SK-MEL-5 (cell line): ENCODE measurements at regions not wholly inside any gene's neighbourhood (a gene's known extent, or its start where the extent isn't known, plus 50 kb on each side); places are given as distances from the start of the nearest gene placed in this dataset.

Experiments used
- DNase-seq: peaks from one replicate; pipeline ENCODE4 v3.0.0-alpha.2; 2016; ENCODE audit warnings: low read depth, low spot score
- in situ Hi-C: cut with HindIII; loops from 2 replicates; pipeline ENCODE4 v1.10.0; 2016; ENCODE audit warnings: low sequenced_read_pairs, high pct_unique_total_duplicates, low pct_unique_long_range_greater_than_20kb

DNA sequence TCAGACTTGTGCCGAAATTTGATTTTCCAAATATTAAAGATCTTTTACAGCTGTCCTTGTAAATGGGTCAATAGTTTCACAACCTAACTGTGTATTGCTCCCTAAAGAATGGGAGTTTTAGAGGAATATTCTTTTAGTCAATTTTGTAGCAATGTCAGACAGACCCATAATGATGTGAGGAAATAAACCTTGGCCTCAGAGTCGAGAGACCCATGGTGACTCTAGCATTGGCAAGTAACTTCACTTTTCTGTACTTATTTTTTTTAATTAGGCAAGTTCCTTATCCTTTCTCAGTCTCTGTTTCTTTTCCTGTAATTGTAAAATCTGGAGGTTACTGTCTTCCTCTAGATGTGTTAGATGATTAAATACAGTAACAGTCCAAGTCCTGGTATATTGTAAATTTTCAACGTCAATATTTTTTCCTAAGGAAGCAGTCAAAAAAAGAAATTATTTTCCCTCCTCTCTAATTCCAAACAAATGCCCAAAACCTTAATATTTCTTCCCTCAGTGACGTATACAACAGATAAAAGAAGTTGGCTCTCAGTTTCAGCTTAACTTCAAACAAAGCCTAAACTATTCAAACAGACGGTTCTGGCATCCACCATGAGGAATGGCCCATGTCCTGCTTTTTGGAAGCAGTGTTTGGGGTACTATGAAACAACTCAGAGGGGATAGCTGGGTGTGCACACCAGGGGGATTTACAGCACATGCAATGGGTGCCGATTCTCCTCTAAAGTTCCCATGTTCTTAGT, 466.7 kb downstream of the TNS1 start:
- in situ Hi-C loops = no loop called here

DNA sequence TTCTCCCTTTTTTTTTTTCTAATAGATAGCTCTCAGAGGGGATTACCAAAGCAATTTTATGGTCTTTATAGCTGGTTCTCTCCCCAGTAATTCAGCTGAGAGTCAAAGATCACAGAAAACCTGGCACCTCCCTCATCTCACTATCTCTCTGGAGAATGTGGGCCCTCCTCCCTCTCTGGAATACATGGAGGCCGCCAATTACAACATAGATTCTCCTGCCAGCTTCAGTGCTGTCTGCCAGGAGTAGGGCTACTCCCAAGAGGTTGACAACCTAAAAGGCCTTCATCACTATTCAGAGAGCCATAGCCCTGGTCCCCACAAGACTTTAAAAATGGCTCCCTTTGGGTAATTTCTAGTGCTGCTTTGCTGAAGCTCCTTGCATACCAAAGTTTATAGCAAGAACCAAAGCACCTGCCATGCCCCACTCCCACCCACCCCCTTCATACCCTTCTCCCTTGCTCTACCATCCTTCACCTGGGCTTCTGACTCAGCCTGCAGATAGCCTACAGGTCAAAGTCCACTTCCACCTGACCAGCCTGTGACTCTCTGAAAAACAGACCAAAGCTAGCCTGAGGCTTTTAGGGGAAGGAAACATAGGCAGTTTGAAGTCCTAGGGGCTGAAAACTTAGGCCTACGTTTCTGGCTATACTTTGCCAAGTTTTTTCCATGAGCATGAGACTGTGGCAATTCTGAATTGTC, 472.3 kb downstream of the TNS1 start:
- no peak for DNase-seq
- in situ Hi-C loops = no loop called here

More for the DNA sequence above, 466.7 kb downstream of the TNS1 start:
- no peak for DNase-seq

DNA sequence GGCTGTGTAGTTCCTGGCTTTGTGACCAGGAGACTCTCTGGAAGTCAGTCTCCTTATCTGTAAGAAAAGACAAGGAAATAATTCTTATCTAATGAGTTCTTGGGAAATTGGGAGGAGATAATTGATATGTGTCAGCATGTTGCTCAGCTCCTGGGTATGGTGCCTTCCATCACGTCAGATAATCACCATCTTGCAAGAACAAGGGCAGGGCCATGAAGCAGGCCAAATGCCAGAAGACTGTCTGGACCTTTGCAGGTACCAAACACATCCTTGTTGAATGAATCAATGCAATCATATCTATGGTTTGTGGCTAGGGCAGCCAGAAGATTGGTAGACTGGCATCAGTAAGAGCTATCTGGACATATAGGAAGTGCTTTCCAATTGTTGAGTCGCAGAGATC, 473.5 kb downstream of the TNS1 start:
- in situ Hi-C loops = no loop called here
- DNase-seq = no peak

GRCh38 chr2:217527590-217528202, 475.1 kb downstream of the TNS1 start:
- DNase-seq = no peak
- in situ Hi-C loops = no loop called here

DNA sequence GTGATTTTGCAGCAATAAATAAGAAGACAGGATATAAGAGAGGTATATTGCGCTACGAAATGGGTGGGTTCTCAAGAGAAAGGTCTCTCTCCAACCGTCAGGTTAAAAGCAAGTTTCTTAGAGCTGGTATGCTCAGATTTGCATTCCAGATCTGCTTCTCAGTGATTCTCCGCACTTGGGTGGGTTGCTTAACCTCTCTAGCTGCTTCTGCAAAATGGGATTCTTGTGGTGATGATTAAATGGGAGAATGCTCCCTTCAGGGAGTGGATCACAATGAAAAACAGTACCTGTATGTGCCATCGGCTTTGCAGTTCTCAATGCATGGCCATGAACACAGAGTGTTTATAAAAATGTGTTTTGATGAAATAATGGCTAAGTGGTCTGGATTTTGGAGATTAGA, 477.7 kb downstream of the TNS1 start:
- in situ Hi-C loops = no loop called here
- no peak for DNase-seq

DNA sequence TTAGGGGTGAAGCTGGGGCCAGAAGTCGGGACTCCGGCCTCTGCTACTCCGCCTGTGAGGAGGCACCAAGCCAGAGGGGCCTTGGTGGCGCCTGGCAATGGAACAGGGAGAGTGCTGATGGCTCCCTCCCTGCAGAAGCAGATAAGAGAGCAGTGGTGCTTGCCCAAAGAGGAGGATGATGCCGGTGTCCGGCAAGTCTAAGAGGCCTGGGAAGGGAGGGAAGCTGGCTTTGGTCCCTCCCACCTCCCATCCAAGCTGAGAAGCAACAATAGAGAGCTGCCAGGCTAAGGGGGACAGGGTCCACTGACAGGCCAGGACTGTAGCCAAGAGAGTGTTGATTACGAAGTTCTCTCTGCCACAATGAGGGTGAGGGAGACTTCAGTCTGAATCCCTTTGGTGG, 479.5 kb downstream of the TNS1 start:
- DNase-seq = no peak
- in situ Hi-C loops = no loop called here

GRCh38 chr2:217521820-217522219, 481.0 kb downstream of the TNS1 start:
- in situ Hi-C loops = no loop called here

DNA sequence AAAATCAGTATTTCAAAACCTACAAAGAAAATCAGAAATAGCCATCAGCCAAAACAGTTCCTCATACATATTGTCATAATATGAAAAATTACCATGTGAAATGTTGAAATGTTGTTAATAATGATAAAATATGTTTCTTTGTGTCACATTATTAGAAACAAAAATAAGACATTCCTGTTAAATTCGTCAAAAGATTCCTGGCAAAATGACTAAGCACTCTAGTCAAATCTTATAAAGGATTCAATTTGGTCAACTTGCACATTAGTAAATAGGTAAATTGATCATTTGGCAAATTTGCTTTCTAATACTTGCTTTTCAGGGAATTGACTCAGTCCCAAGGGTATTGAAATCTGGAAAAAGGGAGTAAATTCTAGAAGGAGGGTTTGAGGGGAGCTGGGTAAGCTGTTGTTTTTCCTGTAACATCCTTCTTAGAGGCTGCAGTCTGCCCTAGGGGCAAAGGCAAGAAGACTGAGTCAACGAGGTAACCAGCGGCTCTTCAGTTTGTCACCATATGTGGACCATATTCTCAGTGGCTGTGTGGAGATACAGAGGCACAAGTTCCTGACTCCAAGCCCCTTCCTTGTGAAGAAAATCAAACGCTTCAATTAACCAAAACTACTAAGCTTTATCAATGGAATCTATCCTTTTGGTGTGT, 482.3 kb downstream of the TNS1 start:
- no peak for DNase-seq
- in situ Hi-C loops = no loop called here

More at GRCh38 chr2:217521820-217522219, 481.0 kb downstream of the TNS1 start:
- DNase-seq = no peak

GRCh38 chr2:217517402-217517801, 485.4 kb downstream of the TNS1 start:
- DNase-seq = no peak
- in situ Hi-C loops = no loop called here

DNA sequence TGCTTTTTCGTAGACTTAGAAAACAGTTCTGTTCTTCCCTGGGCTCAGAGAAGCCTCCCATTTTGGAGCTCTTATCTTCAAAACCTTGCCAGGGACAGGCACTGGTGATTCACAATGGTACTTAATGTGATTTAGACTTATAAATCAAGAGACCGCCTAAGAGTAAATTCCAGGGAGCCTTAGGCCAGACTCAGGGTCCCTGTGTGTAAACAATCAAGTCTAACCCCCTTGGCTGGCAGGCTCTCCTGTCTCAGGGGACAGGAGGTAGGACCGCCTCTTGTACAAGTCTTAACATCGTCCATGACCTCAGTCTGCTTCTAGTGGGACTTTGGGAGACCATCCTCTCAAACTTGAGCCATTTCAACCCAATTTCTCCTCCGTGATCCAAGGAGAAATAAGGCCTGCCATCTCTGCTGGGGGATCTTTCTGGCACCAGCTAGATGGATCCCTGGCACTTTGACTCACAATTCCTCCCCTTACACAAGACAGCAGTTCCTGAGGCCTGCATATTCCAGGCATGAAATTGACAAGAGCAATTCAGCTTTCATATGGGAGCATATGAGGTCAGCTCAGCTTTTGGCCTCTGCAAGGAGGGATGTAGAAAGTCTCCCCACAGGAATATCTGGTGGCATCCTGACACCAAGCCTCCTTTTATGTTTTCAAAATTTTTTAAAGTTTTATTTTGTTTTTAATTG, 487.0 kb downstream of the TNS1 start:
- in situ Hi-C loops = no loop called here
- DNase-seq = no peak

- no peak for DNase-seq
- in situ Hi-C loops = no loop called here
Observed at GRCh38 chr2:217513258-217513657, 489.5 kb downstream of the TNS1 start.

GRCh38 chr2:217512728-217513127, 490.1 kb downstream of the TNS1 start:
- in situ Hi-C loops = no loop called here
- no peak for DNase-seq

GRCh38 chr2:217512259-217512658, 490.5 kb downstream of the TNS1 start:
- no peak for DNase-seq
- in situ Hi-C loops = no loop called here

DNA sequence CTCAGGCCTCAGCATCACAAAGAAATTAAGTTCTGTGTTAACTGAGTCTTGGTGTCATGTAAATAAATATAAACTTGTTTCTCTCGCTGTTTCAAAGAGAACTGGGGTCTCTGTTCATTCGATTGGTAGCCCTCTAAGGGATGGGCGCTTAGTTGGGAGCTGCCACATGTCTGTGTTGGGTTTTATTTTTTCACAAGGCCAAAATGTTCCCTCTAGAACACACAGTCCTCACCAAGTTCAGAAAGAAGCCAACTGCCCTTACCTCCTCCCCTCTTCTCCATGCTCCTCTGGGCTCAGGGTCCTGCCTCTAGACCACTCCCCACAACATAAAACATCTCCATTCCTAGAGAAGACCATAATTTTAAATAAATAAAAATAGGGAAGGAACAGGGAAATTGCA, 490.9 kb downstream of the TNS1 start:
- no peak for DNase-seq
- in situ Hi-C loops = no loop called here

DNA sequence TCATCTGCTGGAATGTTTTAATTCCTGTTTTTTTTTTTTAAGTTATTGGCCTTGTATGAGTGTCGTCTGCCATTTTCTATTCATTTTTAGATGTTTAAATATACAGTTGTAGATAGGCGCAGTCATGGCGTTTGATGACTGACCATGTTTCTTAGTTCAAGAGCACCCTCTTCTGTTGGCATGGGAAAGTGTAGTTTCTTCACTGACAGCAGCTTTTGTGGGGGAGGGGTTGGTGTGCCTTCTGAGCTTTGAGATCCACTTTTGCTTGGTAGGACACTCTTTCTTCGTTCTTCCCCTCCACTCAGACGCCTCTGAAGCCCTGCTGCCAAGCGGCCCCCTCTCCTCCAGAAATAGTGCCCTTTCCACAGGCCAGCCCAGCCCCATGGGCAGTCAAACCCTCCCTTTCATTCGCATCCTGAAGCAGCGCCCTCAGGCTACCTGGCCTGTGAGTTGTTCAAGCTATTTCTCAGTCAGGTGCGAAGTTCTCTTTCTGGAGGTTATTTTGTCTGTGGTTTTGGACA, 492.0 kb downstream of the TNS1 start:
- in situ Hi-C loops = no loop called here

GRCh38 chr2:217505303-217505702, 497.5 kb downstream of the TNS1 start:
- DNase-seq = no peak
- in situ Hi-C loops = no loop called here

More for the DNA sequence above, 492.0 kb downstream of the TNS1 start:
- peak; percentile 90 for DNase-seq

DNA sequence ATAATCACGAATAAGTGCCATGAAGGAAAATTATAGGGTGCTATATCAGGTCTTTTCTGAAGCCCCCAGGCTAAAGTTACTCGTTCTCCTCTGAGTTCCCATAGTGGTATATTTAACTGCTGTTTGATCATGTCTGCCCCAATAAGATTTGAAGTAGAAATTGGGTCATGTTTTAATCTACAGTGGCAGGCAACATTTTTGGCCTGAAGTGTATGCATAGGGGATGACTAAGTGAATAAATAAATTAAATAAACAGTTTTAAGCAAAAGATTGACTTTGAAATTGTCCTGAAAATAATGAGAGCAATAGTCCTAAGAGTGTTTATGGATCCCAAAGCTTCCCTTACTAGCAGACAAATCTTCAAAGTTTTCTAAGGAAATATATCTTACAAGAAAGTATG, 500.9 kb downstream of the TNS1 start:
- no peak for DNase-seq
- in situ Hi-C loops = no loop called here
